ENCODE measurements at regions not wholly inside any gene's neighbourhood (a gene's known extent, or its start where the extent isn't known, plus 50 kb on each side); places are given as distances from the start of the nearest gene placed in this dataset.
"Not testable (repeated sequence)": the region's sequence is repeated elsewhere in the genome, so short reads cannot be mapped to it uniquely, and the experiment has no call there.

GRCh38 chr5:176066262-176066945, 98.3 kb upstream of the THOC3 start:
- H3K4me1 ChIP-seq (ENCODE audit: control insufficient read depth, low read depth, low read length); H3K27ac ChIP-seq (ENCODE audit: low read length); H3K9ac ChIP-seq (ENCODE audit: low read length); H3K4me3 ChIP-seq (ENCODE audit: low read length); H3K9me3 ChIP-seq (ENCODE audit: control insufficient read depth, low read depth, low read length); H3K36me3 ChIP-seq (ENCODE audit: control insufficient read depth, low read depth, low read length); H3K27me3 ChIP-seq (ENCODE audit: control insufficient read depth, insufficient read depth, low read length): not testable (repeated sequence)

- not testable (repeated sequence) for H3K36me3 ChIP-seq (ENCODE audit: control insufficient read depth, low read depth, low read length); H3K9me3 ChIP-seq (ENCODE audit: control insufficient read depth, low read depth, low read length); H3K27ac ChIP-seq (ENCODE audit: low read length); H3K27me3 ChIP-seq (ENCODE audit: control insufficient read depth, insufficient read depth, low read length); H3K4me1 ChIP-seq (ENCODE audit: control insufficient read depth, low read depth, low read length); H3K9ac ChIP-seq (ENCODE audit: low read length); H3K4me3 ChIP-seq (ENCODE audit: low read length)
Observed at GRCh38 chr5:176067162-176067561, 99.0 kb upstream of the THOC3 start.

- H3K36me3 ChIP-seq (ENCODE audit: control insufficient read depth, low read depth, low read length); H3K4me1 ChIP-seq (ENCODE audit: control insufficient read depth, low read depth, low read length); H3K27me3 ChIP-seq (ENCODE audit: control insufficient read depth, insufficient read depth, low read length); H3K9me3 ChIP-seq (ENCODE audit: control insufficient read depth, low read depth, low read length); H3K9ac ChIP-seq (ENCODE audit: low read length); H3K4me3 ChIP-seq (ENCODE audit: low read length); H3K27ac ChIP-seq (ENCODE audit: low read length): not testable (repeated sequence)
Observed at GRCh38 chr5:176067948-176068347, 99.8 kb upstream of the THOC3 start.

- H3K9ac ChIP-seq (ENCODE audit: low read length); H3K27ac ChIP-seq (ENCODE audit: low read length); H3K27me3 ChIP-seq (ENCODE audit: control insufficient read depth, insufficient read depth, low read length); H3K9me3 ChIP-seq (ENCODE audit: control insufficient read depth, low read depth, low read length); H3K36me3 ChIP-seq (ENCODE audit: control insufficient read depth, low read depth, low read length); H3K4me3 ChIP-seq (ENCODE audit: low read length); H3K4me1 ChIP-seq (ENCODE audit: control insufficient read depth, low read depth, low read length): not testable (repeated sequence)
Observed at GRCh38 chr5:176073996-176074571, 106.0 kb upstream of the THOC3 start.

- not testable (repeated sequence) for H3K9ac ChIP-seq (ENCODE audit: low read length); H3K27ac ChIP-seq (ENCODE audit: low read length); H3K4me1 ChIP-seq (ENCODE audit: control insufficient read depth, low read depth, low read length); H3K9me3 ChIP-seq (ENCODE audit: control insufficient read depth, low read depth, low read length); H3K36me3 ChIP-seq (ENCODE audit: control insufficient read depth, low read depth, low read length); H3K27me3 ChIP-seq (ENCODE audit: control insufficient read depth, insufficient read depth, low read length); H3K4me3 ChIP-seq (ENCODE audit: low read length)
Observed at GRCh38 chr5:176083717-176084116, 115.6 kb upstream of the THOC3 start.

- H3K9ac ChIP-seq (ENCODE audit: low read length); H3K27ac ChIP-seq (ENCODE audit: low read length); H3K4me3 ChIP-seq (ENCODE audit: low read length); H3K27me3 ChIP-seq (ENCODE audit: control insufficient read depth, insufficient read depth, low read length); H3K9me3 ChIP-seq (ENCODE audit: control insufficient read depth, low read depth, low read length); H3K4me1 ChIP-seq (ENCODE audit: control insufficient read depth, low read depth, low read length); H3K36me3 ChIP-seq (ENCODE audit: control insufficient read depth, low read depth, low read length): not testable (repeated sequence)
Observed at GRCh38 chr5:176103083-176103482, 135.0 kb upstream of the THOC3 start.

- not testable (repeated sequence) for H3K27ac ChIP-seq (ENCODE audit: low read length); H3K4me1 ChIP-seq (ENCODE audit: control insufficient read depth, low read depth, low read length); H3K36me3 ChIP-seq (ENCODE audit: control insufficient read depth, low read depth, low read length); H3K27me3 ChIP-seq (ENCODE audit: control insufficient read depth, insufficient read depth, low read length); H3K4me3 ChIP-seq (ENCODE audit: low read length); H3K9me3 ChIP-seq (ENCODE audit: control insufficient read depth, low read depth, low read length); H3K9ac ChIP-seq (ENCODE audit: low read length)
Observed at GRCh38 chr5:176112888-176113287, 125.3 kb upstream of the SIMC1 start.

GRCh38 chr5:176113673-176114335, 124.4 kb upstream of the SIMC1 start:
- not testable (repeated sequence) for H3K36me3 ChIP-seq (ENCODE audit: control insufficient read depth, low read depth, low read length); H3K9me3 ChIP-seq (ENCODE audit: control insufficient read depth, low read depth, low read length); H3K27ac ChIP-seq (ENCODE audit: low read length); H3K4me3 ChIP-seq (ENCODE audit: low read length); H3K4me1 ChIP-seq (ENCODE audit: control insufficient read depth, low read depth, low read length); H3K27me3 ChIP-seq (ENCODE audit: control insufficient read depth, insufficient read depth, low read length); H3K9ac ChIP-seq (ENCODE audit: low read length)

- H3K27me3 ChIP-seq (ENCODE audit: control insufficient read depth, insufficient read depth, low read length); H3K4me3 ChIP-seq (ENCODE audit: low read length); H3K36me3 ChIP-seq (ENCODE audit: control insufficient read depth, low read depth, low read length); H3K9me3 ChIP-seq (ENCODE audit: control insufficient read depth, low read depth, low read length); H3K27ac ChIP-seq (ENCODE audit: low read length); H3K9ac ChIP-seq (ENCODE audit: low read length); H3K4me1 ChIP-seq (ENCODE audit: control insufficient read depth, low read depth, low read length): not testable (repeated sequence)
Observed at GRCh38 chr5:176114825-176115224, 123.4 kb upstream of the SIMC1 start.

GRCh38 chr5:176117699-176118238, 120.5 kb upstream of the SIMC1 start:
- H3K4me3 ChIP-seq (ENCODE audit: low read length); H3K9me3 ChIP-seq (ENCODE audit: control insufficient read depth, low read depth, low read length); H3K9ac ChIP-seq (ENCODE audit: low read length); H3K27me3 ChIP-seq (ENCODE audit: control insufficient read depth, insufficient read depth, low read length); H3K4me1 ChIP-seq (ENCODE audit: control insufficient read depth, low read depth, low read length); H3K27ac ChIP-seq (ENCODE audit: low read length); H3K36me3 ChIP-seq (ENCODE audit: control insufficient read depth, low read depth, low read length): not testable (repeated sequence)

GRCh38 chr5:176122361-176122760, 115.9 kb upstream of the SIMC1 start:
- not testable (repeated sequence) for H3K27me3 ChIP-seq (ENCODE audit: control insufficient read depth, insufficient read depth, low read length); H3K4me1 ChIP-seq (ENCODE audit: control insufficient read depth, low read depth, low read length); H3K9ac ChIP-seq (ENCODE audit: low read length); H3K27ac ChIP-seq (ENCODE audit: low read length); H3K9me3 ChIP-seq (ENCODE audit: control insufficient read depth, low read depth, low read length); H3K36me3 ChIP-seq (ENCODE audit: control insufficient read depth, low read depth, low read length); H3K4me3 ChIP-seq (ENCODE audit: low read length)

GRCh38 chr5:176124120-176124519, 114.1 kb upstream of the SIMC1 start:
- not testable (repeated sequence) for H3K4me1 ChIP-seq (ENCODE audit: control insufficient read depth, low read depth, low read length); H3K27ac ChIP-seq (ENCODE audit: low read length); H3K36me3 ChIP-seq (ENCODE audit: control insufficient read depth, low read depth, low read length); H3K9me3 ChIP-seq (ENCODE audit: control insufficient read depth, low read depth, low read length); H3K4me3 ChIP-seq (ENCODE audit: low read length); H3K27me3 ChIP-seq (ENCODE audit: control insufficient read depth, insufficient read depth, low read length); H3K9ac ChIP-seq (ENCODE audit: low read length)

Data from iPS-18a (cell line).